ENCODE measurements at regions not wholly inside any gene's neighbourhood (a gene's known extent, or its start where the extent isn't known, plus 50 kb on each side); places are given as distances from the start of the nearest gene placed in this dataset.

- WGBS, 2 donors = 52 to 55% methylated on average over 1 of the region's 1 CpG
- H3K4me3 ChIP-seq (ENCODE audit: low read depth, poor library complexity, severe bottlenecking) = no peak overlapping the region
- intact Hi-C loops (cut with DNase I; ENCODE audit: low total_unique reads) = no loop called here
- no peak for DNase-seq (ENCODE audit: low spot score in 2 of 2)
- TF ChIP-seq POLR2A (IDR thresholded peaks at IDR 0.05) (no peak), CTCF (IDR thresholded peaks at IDR 0.05) (no peak)
Observed at GRCh38 chr1:87928623-87929022, 599.9 kb downstream of the LMO4 start.

- intact Hi-C loops (cut with DNase I; ENCODE audit: low total_unique reads) = no loop called here
- H3K4me3 ChIP-seq (ENCODE audit: low read depth, poor library complexity, severe bottlenecking) = no peak overlapping the region
- no peak for DNase-seq (ENCODE audit: low spot score in 2 of 2)
- WGBS, 2 donors = 24 to 50% methylated on average over 1 of the region's 1 CpG
- TF ChIP-seq CTCF (IDR thresholded peaks at IDR 0.05) (no peak), POLR2A (IDR thresholded peaks at IDR 0.05) (no peak)
Observed at GRCh38 chr1:87929906-87930305, 601.2 kb downstream of the LMO4 start.

GRCh38 chr1:87930796-87931195 is 602.1 kb downstream of the LMO4 start:
- 93 to 96% methylated on average over 1 of the region's 1 CpG for whole genome bisulfite sequencing, 2 donors
- H3K4me3 ChIP-seq (ENCODE audit: low read depth, poor library complexity, severe bottlenecking) = no peak overlapping the region
- intact Hi-C loops (cut with DNase I; ENCODE audit: low total_unique reads) = no loop called here
- no peak for TF ChIP-seq POLR2A (IDR thresholded peaks at IDR 0.05)
- DNase-seq (ENCODE audit: low spot score in 2 of 2) = no peak

GRCh38 chr1:87933171-87933570 is 604.5 kb downstream of the LMO4 start:
- TF ChIP-seq POLR2A (IDR thresholded peaks at IDR 0.05) (no peak), CTCF (IDR thresholded peaks at IDR 0.05) (no peak)
- DNase-seq (ENCODE audit: low spot score in 2 of 2) = no peak
- H3K4me3 ChIP-seq (ENCODE audit: low read depth, poor library complexity, severe bottlenecking) = no peak overlapping the region
- intact Hi-C loops (cut with DNase I; ENCODE audit: low total_unique reads) = no loop called here
- 93 to 98% methylated on average over 6 of the region's 6 CpGs for WGBS, 2 donors

- TF ChIP-seq CTCF (IDR thresholded peaks at IDR 0.05) = no peak
- no peak for TF ChIP-seq POLR2A (IDR thresholded peaks at IDR 0.05)
- WGBS, 2 donors = 93 to 97% methylated on average over 2 of the region's 2 CpGs
- no peak for DNase-seq (ENCODE audit: low spot score in 2 of 2)
- no peak overlapping the region for H3K4me3 ChIP-seq (ENCODE audit: low read depth, poor library complexity, severe bottlenecking)
- intact Hi-C loops (cut with DNase I; ENCODE audit: low total_unique reads) = no loop called here
Observed at GRCh38 chr1:87935130-87935529, 606.5 kb downstream of the LMO4 start.

GRCh38 chr1:87937831-87938395 is 609.2 kb downstream of the LMO4 start:
- H3K4me3 ChIP-seq (ENCODE audit: low read depth, poor library complexity, severe bottlenecking) = no peak overlapping the region
- intact Hi-C loops (cut with DNase I; ENCODE audit: low total_unique reads) = no loop called here
- 89 to 92% methylated on average over 3 of the region's 3 CpGs for WGBS, 2 donors
- no peak for TF ChIP-seq POLR2A (IDR thresholded peaks at IDR 0.05)
- no peak for TF ChIP-seq CTCF (IDR thresholded peaks at IDR 0.05)
- DNase-seq (ENCODE audit: low spot score in 2 of 2) = no peak

Measured in lower leg skin (tissue), 4 donors.